GM18868 (cell line): ENCODE measurements at regions not wholly inside any gene's neighbourhood (a gene's known extent, or its start where the extent isn't known, plus 50 kb on each side); places are given as distances from the start of the nearest gene placed in this dataset.

Experiments used
- ATAC-seq: cut with Tn5 transposase; IDR thresholded peaks from one replicate; pipeline ENCODE4 v1.9.1; 2021; ENCODE audit warnings: mild to moderate bottlenecking, moderate library complexity; ENCODE audit not compliant: unreplicated experiment

DNA sequence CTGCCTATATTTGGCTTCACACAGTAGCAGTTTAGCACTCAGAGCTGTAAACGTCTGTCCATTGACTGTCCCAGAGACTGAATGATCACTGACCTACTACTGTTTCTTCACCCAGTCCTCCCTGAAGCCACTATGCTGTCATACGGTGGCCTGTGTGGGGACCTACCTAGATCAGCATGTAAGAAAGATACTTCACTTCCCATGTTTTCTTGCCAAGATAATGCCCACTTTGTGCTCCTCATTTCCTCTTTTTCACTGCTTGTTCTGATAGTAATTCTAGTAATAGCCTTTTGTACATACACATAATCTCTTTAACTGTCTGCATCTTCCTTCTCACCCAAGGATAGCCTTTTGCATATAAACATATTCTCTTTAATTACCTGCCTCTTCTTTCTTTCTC is 109.9 kb upstream of the TIAM2 start:
- ATAC-seq: no peak

DNA sequence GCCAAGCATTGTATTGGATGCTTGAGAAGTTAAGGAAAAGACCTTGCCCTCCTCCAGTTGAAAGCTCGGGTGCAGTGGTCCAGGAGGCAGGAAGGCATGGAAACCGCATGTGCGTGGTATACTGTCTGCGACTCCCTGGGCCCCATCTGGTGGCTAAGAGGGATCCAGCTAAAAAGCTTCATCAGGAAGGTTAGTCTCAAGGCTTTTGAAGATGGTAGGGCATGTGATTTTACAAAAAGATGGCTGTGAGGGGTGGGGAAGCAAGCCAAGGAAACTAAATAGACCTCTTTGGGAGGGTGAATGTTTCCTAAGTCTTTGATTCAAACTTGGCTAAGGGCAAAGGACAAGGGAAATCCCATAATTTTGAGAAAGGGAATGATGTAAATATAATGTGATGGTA is 109.1 kb upstream of the TIAM2 start:
- no peak for ATAC-seq

DNA sequence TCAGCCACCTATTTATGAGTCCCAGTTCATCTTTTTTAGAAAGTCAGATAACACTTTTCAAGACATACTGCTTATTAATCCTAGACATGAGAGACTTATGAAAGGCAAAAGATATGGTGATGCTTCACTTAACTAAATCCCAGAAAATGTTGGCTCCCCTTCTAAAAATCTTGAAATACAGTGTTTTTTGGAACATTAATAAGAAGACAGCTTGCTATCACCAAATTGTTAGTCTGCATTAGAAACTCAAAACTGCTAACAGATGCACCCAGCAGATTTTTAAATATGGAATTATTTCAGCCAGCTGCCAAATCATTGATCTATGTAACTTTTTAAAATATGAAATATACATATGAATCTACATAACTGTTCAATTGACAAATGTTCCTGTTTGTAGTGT is 108.6 kb upstream of the TIAM2 start:
- no peak for ATAC-seq

DNA sequence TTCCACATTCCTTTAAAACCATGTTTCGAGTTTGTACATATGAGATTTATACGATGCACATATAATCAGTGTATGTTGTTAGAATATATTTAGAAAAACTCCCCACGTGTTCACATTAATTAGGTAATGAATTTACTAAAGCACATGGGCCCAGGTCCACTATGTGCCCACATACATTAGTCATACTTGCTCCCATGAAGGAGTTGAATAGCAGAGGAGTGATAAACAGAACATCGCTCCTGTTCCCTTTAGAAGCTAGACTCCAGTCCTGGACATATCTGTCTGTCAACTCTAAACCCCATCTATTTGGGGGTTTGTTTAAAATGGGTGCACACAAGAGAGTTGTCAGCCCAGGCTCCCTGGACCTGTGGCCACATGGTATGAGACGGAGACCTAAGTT is 108.1 kb upstream of the TIAM2 start:
- no peak for ATAC-seq

DNA sequence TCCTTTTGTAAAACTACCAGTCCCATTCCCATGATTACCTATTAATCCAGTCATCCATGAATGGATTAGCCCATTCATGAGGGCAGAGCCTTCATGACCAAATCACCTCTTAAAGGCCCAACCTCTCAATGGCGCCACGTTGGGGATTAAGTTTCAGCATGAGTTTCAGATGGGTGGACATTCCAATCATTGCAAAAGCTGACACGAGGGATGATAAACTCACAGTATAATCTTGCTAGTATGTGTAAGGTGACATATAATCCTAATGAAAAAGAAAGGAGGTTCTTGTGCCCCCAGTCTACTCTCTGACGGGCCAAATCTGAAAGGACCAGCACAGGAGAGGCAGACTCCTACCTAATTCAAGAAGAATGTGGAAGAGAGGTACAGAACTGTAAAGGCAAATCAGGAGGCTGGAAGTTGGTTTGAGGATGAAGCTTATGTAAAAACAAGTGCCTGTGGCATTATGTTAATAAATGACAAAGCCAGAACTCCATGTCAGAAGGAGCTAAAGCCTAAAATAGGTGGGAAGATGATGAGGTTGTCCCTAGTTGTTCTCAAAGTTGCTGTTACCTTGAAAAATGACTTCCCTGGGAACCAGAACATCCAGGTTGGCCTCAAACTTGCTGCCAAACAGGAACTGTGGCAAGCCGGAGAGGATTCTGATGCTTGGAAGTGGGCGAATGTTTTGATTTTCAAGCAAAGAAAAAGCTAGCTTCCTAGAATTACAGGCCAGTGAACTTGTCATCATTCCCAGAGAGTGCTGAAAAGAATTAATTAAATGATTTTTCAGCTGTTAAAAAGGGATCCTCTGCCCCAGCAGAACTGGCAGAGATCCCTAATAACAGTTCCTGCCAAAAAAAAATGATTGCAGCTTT is 106.5 kb upstream of the TIAM2 start:
- no peak for ATAC-seq

DNA sequence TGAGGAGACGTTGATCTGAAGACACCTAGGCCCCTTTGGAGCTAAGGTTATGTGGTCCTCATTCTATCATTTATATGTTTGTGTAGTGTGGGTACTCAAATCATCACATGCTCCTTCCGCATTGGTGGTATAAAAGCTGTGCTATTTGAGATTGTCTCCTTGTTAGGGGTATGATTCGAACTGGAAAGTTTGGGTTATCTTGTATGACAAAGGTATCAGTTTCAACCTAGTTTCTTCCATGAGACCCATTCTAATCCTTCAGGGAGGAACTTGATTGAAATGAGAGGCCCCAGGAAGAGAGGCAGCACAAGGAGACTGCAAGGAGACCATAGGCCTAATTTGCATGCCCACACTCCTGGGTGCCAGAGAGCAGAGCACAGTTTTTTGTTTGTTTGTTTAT is 104.2 kb upstream of the TIAM2 start:
- no peak for ATAC-seq

DNA sequence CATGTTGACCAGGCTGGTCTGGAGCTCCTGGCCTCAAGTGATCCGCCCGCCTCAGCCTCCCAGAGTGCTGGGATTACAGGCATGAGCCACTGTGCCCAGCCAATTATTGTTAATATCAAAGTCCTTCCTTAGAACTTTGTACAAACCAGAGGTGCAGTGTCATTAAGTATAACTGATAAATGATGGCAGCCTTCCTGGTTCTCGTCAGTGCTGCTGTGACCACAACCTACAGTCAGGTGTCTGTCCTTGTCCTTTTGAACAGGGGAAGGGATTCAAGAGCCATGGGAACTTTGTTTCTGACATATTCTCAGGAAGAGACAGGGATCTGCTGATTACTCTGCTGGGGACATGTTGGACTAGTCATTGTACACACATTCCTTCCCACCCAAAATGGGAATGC is 103.2 kb upstream of the TIAM2 start:
- ATAC-seq: no peak

DNA sequence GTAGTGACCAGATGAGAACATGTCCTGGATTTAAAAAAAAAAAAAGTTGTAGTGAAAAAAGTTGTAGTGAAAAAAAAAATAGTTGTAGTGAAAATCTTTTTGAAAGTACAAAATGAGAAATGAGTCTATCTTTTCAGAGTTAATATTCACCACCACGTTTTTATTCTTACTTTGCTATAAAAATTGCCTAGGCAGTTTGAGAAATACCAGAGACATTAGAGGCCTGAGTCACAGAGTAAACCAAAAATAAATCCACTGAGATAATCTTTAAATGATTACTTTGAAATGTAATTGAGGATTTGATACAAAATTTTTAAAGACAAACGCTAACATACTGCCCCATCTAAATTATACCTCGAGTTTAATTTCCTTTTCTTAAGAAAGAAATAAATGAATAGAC is 101.2 kb upstream of the TIAM2 start:
- ATAC-seq: no peak

DNA sequence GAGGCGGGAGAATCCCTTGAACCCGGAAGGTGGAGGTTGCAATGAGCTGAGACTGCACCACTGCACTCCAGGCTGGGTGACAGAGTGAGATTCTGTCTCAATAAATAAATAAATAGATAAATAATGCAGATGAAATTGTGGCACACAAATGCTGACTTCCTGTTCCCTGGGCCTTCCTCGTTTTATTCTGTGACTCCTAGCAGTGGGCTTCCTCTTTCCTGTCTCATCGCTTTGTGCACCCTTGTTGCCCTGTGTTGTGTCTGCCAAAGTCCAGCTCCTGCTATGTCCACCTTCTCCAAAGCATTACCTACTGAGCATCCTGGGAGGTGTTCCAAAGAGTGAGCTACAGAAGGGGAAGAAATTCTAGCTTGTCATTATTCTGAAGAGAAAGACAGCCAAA is 100.2 kb upstream of the TIAM2 start:
- no peak for ATAC-seq

DNA sequence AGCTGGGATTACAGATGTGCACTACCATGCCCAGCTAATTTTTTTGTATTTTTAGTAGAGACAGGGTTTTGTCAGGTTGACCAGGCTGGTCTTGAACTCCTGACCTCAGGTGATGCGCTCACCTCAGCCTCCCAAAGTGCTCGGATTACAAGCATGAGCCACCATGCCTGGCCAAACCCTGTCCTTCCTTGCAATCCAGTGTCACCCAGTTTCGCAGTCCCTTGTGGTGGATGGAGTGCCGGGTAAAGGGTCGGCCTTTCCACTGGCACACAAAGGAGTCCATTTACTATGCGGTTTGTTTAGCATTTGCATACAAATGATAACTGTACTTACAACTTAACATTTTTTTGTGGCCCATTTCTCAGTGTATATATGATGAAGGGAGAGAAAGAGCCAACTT is 99.3 kb upstream of the TIAM2 start:
- no peak for ATAC-seq

DNA sequence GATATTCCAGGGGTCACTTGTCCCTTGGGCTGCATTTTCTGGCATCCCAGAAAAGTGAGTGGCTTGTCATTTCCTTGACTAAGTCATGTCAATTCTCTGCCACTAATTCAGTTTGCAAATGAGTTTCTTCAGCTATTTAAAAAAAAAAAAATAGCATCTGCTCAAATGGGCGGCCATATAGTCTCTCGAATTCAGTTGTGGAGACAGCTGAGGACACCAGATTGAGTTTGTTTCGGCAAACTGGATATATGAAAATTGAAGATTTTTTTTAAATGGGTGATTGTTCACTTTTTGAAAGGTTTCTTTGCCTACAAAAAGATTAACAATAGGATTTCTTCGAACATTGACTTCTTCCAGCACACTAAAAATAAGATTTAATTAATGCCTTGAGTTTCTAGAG is 96.3 kb upstream of the TIAM2 start:
- ATAC-seq: no peak

DNA sequence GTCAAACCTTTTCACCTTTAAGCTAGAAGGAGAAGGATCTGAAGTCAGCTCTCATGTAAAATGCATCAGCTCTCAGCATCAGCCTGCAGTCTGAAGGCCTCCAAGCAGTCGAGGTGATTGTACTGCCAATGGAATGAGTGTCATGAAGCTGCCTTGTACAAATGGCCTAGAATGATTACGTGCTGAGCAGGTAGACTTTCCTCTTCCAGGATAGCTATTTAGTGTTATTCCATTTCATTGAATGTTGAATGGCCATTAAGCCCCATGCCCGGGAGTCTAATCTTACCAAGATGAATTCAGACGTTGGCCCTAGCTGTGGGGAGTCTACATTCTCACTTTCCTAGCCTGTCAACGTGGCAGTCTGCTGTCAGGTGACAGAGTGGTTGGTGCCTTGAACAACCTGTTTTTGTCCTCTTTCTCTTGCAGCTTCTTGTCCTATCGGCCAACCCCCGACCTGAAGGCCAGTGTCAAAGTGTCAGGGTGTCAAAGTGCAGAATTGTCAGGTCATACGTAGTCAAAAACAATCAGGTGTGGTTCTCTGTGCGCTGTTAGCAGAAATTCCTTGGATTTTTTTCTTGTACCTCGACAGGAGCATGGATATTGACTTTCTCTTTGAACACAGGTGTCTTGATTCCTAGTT is 95.2 kb upstream of the TIAM2 start:
- no peak for ATAC-seq

DNA sequence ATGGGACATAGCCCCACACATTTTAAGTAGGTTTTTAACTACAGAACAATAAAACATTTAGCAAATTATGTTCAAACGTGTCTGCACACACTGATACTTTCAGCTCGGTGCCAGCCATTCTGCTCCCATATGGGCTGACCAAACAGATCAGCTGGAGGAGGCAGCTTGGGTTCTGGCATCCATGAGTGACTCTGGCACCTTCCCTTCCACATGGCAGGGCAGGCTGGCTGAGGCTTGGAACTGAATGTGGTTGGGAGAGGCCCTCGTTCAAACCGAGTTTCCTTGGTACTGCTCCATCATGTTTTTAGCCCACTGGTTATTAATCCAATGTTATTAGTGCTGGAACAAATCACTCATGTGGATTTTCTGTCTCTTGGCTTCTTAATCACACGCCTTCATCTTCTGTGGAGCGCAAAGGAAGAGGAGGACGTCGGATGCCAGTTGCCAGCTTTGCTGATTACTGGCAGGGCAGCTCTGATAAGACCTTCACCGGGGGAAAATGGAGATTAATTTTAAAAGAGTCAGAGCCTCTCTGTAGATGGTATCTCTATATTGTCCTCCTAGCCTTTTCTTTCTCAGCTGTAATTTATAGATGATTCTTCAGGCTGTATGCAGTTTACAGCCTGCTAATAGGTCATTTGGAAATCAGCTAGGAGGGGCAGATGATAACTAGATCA is 93.1 kb upstream of the TIAM2 start:
- ATAC-seq: no peak

DNA sequence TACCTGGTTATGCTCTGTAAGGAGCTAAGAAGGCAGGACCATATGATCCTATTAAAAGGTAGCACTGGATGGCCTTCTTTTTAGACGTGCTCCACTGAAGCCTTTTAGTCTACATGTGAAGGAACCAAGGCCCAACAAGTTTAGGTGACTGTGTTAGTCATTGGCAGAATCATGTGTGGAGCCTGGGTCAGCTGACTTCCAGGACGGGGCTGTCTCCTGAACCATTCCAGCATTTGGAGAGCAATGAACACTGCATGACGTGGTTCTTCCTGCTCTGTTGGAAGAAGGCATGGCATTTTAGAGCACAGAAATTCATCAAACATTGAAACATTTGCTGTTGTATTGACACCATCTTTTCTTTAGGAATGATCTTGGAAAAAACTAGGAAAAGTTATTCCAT is 87.8 kb upstream of the TIAM2 start:
- no peak for ATAC-seq

DNA sequence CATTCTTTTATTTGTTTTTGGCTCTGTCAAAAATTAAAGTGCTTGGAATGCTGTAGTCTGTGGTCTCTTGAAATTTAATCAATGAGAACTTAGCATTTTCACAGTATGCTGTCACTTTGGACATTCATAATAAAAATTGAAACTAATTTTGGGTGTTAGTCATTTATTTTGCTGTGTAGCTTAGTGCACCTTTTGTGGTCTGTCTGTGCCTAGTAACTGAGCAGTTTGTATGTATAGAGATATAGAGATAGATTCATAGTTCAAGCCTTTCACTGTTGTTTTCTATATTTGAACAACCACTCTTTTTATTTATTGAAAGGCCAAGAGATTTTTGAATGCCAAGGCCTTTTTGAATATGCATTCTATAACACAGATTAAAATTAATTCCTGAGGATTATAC is 86.4 kb upstream of the TIAM2 start:
- ATAC-seq: no peak

DNA sequence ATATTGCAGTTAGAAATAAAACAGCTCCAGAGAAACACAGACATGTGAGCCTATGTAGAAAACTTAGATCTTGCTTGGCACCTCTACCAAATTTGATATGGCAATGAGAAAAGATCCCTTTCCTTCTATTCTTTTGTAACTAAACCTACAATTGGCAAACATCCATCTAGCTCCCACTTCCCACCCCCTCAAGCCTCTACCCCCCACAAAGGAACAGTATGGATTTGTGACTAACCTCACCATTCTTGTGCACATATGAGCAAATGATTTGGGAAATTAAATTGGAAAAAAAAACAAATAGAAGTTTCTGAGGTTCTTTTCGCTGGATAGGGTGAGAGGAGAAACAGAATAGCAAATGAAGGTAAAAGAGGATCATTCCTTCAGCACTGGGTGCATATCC is 85.8 kb upstream of the TIAM2 start:
- ATAC-seq: no peak

DNA sequence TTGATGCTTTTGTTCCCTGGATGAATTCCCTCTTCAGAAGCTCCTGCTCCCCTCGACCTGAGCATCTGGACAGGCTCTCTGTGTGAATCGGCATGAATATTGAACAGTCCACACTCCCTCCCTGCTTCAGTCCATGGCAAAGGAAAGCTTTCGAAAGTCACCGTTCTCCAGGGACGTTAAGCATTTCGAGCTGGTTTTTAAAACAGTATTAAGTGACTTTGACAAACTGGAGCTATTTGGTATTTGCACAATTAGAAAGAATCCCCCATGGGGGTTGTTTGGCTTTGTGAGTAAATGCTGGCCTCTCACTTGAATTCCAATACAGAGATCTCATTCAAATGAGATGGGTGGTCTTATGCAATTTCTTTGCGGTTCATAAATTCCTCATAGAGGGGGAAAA is 85.3 kb upstream of the TIAM2 start:
- no peak for ATAC-seq

DNA sequence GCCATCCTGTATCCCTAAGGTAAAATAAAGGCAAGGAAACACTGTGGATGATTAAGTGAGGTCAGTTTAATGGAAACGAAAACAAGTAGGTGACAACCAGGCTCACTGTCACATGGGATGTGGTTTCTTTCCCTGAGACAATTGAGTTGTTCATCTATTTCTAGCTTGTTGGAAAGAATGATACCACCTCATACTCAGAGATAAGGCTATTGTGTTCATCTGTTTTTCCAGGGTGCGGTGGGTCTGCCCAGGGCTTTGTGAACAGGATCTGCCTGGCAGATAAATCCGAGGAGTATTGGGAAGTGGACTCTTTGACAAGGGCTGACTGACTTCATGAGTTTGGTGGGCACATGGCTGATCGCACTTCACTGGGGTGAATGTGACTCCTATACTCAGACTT is 80.8 kb upstream of the TIAM2 start:
- no peak for ATAC-seq

DNA sequence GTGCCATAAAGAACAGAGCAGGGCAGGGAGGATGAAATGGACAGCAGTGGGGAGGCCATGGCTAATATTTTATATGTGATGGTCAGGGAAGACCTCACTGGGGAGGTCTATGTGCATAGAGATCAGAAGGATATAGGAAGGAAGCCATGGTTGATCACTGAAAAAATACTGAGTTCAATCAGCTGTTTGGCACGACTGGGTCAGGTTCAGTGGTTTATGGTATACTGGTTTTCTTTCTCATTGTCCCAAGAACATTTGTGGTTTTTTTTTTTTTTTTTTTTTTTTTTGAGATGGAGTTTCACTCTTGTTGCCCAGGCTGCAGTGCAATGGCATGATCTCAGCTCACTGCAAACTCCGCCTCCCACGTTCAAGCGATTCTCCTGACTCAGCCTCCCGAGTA is 78.3 kb upstream of the TIAM2 start:
- ATAC-seq: no peak

DNA sequence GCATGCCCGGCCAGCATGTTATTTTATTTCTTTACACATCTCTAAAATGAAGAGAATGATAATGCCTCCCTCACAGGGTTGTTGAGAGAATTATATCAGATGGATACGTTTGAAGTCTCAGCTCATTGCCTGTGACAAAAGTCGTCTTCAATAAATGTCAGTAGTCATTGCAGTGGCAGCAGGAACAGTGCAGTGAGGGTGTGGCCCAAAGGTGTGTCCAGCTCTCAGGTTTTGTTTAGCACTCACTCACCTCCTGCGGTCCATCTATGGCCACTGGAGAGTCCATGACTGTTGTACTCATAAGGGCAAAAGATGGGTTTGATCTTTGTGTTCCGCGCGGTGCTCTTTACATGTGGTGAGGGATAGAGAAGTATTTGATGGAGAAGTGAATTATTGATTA is 77.2 kb upstream of the TIAM2 start:
- no peak for ATAC-seq

DNA sequence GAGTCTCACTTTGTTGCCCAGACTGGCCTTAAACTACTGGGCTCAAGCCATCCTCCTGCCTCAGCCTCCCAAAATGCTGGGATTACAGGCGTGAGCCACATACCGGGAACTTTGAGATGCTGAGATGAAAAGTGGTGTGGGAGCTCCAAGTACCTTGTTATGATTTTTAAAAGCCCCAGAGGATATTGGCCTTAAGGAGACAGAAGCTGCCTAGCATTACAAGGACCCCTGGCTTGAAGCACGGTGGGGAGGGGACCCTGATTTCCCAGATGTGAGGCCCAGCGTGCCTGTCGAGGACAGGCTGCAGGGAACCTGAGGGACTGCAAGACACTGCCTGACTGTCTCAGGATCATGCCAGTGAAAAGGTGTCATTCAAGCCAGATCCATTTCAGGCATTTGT is 75.3 kb upstream of the TIAM2 start:
- no peak for ATAC-seq

DNA sequence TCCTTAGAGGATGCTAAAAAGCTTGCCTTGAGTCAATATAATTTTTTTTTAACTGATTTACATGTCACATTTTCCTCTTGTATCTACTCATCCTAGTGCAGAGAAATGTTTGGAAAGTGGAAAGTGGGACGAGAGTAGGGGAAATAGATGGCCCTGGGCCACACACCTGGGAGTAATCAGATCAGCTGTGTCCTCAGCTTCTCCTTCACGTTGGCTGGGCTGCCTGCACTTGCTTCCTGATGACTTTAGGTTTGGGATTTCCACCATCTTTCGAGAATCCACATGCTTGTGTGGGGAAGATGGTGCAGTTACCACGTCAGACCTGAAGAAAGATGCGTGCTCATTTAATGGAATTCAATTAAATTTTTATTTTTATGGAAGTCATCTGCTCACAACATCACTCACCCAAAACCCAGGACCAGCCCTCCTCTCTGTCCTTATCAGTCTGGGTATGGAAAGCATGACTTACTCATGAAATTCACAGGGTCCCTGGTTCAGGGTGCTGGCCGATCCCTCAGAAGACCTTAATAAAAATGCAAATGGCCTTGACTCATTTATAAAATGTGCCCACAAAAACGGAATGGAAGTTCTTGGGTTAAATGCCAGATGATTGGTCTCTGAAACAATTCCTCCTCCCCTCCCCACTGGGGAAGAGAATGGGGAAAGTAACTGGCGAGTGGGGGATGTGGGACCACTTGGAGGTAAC is 74.5 kb upstream of the TIAM2 start:
- ATAC-seq: no peak
